ENCODE measurements at regions not wholly inside any gene's neighbourhood (a gene's known extent, or its start where the extent isn't known, plus 50 kb on each side); places are given as distances from the start of the nearest gene placed in this dataset.
"Not testable (repeated sequence)": the region's sequence is repeated elsewhere in the genome, so short reads cannot be mapped to it uniquely, and the experiment has no call there.

DNA sequence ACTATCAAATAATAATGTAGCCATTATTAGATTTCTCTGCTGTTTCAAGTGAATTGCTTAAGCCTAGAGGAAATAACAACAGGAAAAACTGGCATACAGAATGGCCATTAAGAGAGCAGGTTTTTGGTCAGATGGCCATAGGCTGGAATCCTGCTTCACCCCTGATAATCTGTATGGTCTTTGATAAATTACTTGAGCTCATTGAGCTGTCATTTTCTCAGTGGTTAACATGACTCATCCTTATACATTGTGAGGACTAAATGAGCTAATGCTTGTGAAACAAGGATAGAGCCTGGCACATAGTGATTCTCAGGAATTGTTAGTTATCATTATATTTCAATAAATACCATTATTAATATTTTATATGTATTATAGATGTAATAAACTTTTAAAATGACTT lies 516.5 kb downstream of the KIF4B start:
- DNase-seq: no peak

DNA sequence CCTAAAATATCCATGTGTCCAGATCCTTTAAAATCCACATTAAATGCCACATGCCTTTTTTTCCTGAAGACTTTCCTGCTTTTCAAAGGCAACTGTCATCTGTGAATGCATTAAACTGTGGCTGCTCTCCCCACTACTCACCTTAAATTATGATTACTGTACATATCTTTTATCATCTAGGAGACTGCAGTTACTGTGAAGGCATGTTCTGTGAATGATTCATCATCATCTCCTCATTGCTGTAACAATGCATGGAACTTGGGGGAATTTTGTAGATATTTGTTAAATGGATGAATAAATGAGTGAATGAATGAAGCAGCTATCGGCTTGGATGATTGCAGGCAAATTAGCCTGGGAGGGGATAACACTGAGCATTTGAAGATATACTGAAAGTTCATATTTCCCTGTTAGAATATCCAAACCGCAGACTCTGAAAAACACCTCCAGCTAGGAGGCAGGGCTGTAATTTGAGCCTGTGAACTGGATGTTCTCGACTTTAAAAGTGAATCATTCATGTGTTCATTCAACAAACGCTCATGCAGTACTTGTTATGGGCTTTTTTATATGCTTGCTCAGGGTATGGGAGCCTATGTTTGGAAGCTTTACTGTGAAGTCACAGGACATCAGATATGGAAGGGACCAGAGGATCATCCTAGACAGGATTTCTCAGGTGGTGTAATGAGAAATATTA lies 519.2 kb downstream of the KIF4B start:
- DNase-seq: no peak

- no peak for DNase-seq
These were observed 526.5 kb downstream of the KIF4B start for GRCh38 chr5:155540000-155540595.

- DNase-seq: no peak
These were observed 532.5 kb downstream of the KIF4B start for GRCh38 chr5:155546075-155546474.

- no peak for DNase-seq
These were observed 540.9 kb downstream of the KIF4B start for GRCh38 chr5:155554500-155554899.

DNA sequence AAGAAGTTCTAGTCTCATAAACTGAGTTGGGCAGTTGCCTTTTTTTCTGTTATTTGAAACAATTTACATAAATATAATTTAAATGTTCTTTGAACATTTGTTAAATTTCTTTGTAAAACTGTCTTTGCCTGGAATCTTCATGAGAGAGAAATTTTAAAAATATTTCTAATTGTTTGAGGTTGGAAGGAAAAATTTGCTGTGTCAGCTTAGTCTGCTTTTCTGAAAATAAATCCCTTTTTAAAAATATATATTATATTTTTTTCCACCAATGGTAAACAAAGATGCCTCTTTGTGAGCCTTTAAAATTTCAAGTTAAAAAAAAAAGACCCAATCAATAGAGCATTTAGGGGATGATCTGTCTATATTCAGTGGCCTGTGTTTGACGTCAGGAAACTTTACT lies 542.7 kb downstream of the KIF4B start:
- no peak for DNase-seq

DNA sequence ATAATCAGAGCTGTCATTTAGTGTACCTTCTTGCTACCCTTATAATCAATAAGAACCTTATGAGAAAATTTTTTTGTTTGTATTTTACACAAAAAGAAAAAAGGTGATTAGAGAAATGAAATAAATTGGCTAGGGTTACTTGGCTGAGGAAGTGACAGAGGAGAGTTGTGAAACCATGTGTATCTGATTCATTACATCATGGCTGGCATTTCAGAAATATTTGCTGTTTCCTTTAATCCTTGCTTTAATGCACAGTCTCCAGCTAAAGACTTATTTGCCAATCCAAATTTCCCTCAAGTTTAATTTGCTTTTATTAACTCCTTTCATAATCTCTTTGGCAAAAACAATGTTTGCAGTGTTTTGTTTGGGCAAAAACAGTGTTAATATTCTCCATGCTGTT lies 543.1 kb downstream of the KIF4B start:
- DNase-seq: no peak

GRCh38 chr5:155562158-155562557 lies 548.6 kb downstream of the KIF4B start:
- peak; percentile 34 for DNase-seq

DNA sequence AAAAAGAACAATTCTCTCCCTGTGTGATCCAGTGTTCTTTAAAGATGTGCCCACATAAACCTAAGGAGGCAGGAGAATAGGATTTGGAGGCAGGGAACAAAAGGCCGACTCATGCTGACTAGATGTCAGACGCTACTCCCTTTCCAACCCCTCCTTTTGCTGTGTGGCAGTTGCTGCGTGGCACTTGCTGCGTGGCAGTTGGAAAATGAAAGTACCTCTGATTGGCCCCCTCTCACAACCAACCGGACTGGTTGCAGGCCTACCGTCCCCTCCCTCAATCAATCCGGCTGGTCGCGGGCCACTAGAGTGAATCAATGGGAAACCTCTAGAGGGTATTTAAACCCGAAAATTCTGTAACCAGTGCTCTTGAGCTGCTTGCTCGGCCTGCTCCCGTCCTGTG lies 551.0 kb downstream of the KIF4B start:
- DNase-seq: no peak

- DNase-seq: no peak
These were observed 562.3 kb downstream of the KIF4B start for GRCh38 chr5:155575861-155576260.

DNA sequence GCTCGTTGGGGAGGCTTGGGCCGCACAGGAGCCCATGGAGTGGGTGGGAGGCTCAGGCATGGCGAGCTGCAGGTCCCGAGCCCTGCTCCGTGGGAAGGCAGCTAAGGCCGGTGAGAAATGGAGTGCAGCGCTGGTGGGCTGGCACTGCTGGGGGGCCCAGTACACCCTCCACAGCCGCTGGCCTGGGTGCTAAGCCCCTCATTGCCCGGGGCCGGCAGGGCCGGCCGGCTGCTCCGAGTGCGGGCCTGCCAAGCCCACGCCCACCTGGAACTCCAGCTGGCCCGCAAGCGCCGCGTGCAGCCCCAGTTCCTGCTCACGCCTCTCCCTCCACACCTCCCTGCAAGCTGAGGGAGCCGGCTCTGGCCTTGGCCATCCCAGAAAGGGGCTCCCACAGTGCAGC lies 573.3 kb downstream of the KIF4B start:
- DNase-seq: not testable (repeated sequence)

- no peak for DNase-seq
These were observed 573.9 kb downstream of the KIF4B start for GRCh38 chr5:155587458-155587857.

DNA sequence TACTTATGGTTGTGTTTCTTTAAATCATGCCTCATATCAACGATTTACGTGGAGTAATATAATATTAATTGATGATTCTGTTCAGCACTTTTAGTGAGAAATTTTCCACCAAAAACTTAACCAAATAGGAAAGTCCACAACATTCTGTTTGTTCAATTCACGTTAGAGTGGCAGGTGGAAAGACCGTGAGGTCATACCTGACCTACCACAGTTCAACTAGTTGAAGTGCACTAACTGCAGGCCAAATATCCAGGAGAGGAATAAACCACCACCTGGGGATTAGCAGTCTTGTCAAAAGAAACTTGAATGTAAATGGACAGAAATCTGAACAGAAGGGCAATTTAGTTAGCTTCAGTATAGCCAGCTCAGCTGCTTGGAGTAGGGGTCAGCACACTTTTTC lies 577.7 kb downstream of the KIF4B start:
- no peak for DNase-seq

GRCh38 chr5:155594270-155594669 lies 580.7 kb downstream of the KIF4B start:
- no peak for DNase-seq

DNA sequence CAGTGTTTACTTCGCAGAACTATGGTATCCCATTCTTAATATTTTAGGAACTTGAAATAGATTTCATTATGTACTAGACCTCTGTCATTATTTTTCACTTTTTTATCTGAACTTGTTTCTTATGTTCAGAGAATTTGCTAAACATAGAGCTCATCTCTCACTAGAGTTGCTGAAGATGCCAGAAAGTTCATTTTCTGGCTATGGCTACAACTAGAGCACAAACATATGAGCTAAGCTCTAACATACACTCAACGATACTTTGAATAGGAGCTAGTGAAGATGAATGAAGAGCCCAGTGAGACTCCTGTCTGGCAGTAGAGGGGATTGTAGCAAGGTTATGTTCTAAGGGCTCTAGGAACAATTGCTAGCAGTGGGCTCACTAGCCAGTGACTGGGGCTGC lies 582.2 kb downstream of the KIF4B start:
- no peak for DNase-seq

GRCh38 chr5:155598552-155598951 lies 585.0 kb downstream of the KIF4B start:
- no peak for DNase-seq

- DNase-seq: no peak
These were observed 592.4 kb downstream of the KIF4B start for GRCh38 chr5:155605920-155606319.

GRCh38 chr5:155616779-155617392 lies 603.3 kb downstream of the KIF4B start:
- DNase-seq: peak; percentile 33

GRCh38 chr5:155619688-155620087 lies 606.1 kb downstream of the KIF4B start:
- no peak for DNase-seq

DNA sequence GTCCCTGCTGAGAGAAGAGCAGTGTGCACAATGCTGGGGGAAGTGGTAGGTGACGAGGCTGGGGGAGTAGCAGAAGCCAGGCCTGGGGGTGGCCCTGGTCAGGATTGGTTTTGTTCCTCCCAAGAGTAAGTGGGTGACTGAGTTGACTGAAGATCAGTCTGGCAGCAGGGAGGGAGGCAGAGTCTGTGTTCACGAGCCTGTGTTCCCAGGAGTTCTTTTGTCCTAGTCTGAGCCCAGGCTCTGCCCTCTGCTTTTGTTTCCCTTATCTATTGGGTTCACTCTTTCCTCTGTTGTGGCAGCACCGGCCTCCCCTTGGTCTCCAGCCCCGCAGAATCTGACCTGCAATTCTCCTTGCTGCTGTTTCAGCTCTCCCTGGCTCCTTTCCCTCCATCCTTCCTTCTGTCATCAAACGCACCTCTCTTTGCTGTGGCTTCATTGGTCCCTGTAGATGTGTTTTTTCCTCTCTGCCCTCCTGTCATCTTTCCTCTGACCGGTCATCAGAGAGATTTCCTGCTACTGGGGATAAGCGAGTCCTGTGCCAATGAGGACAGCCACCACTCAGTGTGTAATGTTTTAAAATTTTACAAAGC lies 607.4 kb downstream of the KIF4B start:
- DNase-seq: no peak

GRCh38 chr5:155624597-155625241 lies 611.2 kb downstream of the KIF4B start:
- DNase-seq: no peak

DNA sequence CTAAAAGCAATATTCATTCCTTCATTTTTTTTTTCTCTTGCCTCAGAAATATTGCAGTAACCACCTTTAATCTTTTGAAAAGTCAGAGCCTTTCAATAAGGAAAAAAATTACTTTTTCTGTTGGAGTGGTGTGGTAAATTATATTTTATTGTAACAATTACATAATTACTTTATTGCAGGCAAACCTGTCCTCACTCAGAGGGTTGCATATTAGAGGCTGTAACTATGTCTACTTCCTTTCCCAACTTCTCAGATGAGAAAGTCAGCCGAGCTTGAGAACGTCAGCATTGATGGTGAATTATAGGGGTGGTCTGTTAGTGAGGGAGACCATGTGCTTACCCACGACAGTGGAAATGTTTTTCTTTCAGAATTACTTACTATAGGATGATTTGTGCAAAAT lies 611.8 kb downstream of the KIF4B start:
- no peak for DNase-seq

DNA sequence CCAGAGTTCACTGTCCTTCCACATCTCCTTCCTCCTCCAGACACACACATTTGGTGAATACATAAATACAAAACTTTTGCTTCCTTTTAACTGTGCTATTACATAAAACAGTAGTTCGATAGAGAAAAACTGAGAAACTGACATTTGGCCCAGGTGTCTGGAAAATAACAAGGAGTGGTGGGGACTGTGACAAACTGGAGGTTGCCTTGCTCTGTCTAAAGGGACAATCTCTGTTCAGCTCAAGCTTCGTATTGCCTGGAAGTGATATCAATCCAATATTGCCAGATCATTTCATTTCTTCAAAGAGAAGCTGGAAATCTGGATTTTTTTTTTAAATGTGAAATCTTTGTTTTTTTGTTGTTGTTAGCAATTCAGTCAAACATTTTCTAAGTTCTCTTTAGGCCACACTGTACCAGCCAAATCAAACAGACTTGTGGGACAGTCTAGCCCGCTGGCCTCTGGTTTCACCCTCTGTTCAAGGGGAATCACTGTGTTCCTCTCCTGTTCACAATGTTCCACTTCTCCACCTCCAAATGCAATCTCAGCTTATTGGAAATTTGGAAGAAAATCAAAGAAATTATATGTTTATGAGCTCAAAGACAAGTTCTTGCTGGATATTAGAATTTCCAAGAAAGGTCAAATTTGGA lies 612.5 kb downstream of the KIF4B start:
- no peak for DNase-seq

All from NCI-H1694 (cell line).